Thoracic aorta (tissue), 2 donors: ENCODE measurements at regions not wholly inside any gene's neighbourhood (a gene's known extent, or its start where the extent isn't known, plus 50 kb on each side); places are given as distances from the start of the nearest gene placed in this dataset.

Experiments used
- ATAC-seq: fragments of 150-250 bp; one replicate; pipeline ENCODE4 v1.8.0; 2017; ENCODE audit warnings: low read depth; ENCODE audit not compliant: insufficient number of reproducible peaks, low FRiP score
- DNase-seq: peaks from one replicate; pipeline ENCODE4 v3.0.0-alpha.2; 2020; ENCODE audit warnings: low spot score
- H3K27ac ChIP-seq, 2 donors: fragments of 200-600 bp; sonication (generic); 1 replicate in 1 of 2; 2 replicates in 1 of 2; pipeline ENCODE4 v1.5.1; 2016; ENCODE audit warnings: mild to moderate bottlenecking in 2 of 2, moderate library complexity in 2 of 2
- H3K27me3 ChIP-seq: fragments of 200-600 bp; sonication (generic); replicated peaks from 2 replicates; pipeline ENCODE4 v1.6.0; 2016; ENCODE audit warnings: mild to moderate bottlenecking; ENCODE audit not compliant: insufficient read depth
- H3K36me3 ChIP-seq: fragments of 200-600 bp; sonication (generic); one replicate; pipeline ENCODE4 v1.5.1; 2016
- H3K4me1 ChIP-seq, 2 donors: fragments of 200-600 bp; sonication (generic); 1 replicate in 1 of 2; 2 replicates in 1 of 2; pipeline versions ENCODE4 v1.5.1 to v1.6.0; 2016; ENCODE audit warnings: low read depth in 2 of 2, mild to moderate bottlenecking in 1 of 2; ENCODE audit not compliant: control insufficient read depth in 1 of 2
- H3K4me3 ChIP-seq: fragments of 200-600 bp; sonication (generic); 2 replicates; pipeline ENCODE4 v1.5.1; 2016; ENCODE audit warnings: mild to moderate bottlenecking
- H3K9me3 ChIP-seq: fragments of 200-600 bp; sonication (generic); 2 replicates; pipeline ENCODE4 v1.5.1; 2016
- TF ChIP-seq, protein P1 (sequence below): fragments of 200-600 bp; sonication (generic); IDR thresholded peaks from one replicate; pipeline ENCODE4 v1.5.1; 2019; ENCODE audit warnings: antibody characterized with exemption

GRCh38 chr15:88403351-88403791, 63.8 kb downstream of the MRPL46 start:
- Histone ChIP-seq H3K4me1 (no peaks in the 10 kb centered on the region), H3K27me3 (no peaks in the 10 kb centered on the region), H3K27ac (no peak overlapping the region), H3K4me3 (no peak overlapping the region), H3K36me3 (no peaks in the 10 kb centered on the region), H3K9me3 (no peaks in the 10 kb centered on the region)
- DNase-seq (no peak), ATAC-seq (no peak)
- TF ChIP-seq, protein P1, sequence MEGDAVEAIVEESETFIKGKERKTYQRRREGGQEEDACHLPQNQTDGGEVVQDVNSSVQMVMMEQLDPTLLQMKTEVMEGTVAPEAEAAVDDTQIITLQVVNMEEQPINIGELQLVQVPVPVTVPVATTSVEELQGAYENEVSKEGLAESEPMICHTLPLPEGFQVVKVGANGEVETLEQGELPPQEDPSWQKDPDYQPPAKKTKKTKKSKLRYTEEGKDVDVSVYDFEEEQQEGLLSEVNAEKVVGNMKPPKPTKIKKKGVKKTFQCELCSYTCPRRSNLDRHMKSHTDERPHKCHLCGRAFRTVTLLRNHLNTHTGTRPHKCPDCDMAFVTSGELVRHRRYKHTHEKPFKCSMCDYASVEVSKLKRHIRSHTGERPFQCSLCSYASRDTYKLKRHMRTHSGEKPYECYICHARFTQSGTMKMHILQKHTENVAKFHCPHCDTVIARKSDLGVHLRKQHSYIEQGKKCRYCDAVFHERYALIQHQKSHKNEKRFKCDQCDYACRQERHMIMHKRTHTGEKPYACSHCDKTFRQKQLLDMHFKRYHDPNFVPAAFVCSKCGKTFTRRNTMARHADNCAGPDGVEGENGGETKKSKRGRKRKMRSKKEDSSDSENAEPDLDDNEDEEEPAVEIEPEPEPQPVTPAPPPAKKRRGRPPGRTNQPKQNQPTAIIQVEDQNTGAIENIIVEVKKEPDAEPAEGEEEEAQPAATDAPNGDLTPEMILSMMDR: no peak

GRCh38 chr15:88401996-88402656, 65.1 kb downstream of the MRPL46 start:
- H3K27me3 ChIP-seq: no peaks in the 10 kb centered on the region
- no peak overlapping the region for H3K4me3 ChIP-seq
- TF ChIP-seq, protein P1: no peak
- no peak overlapping the region for H3K27ac ChIP-seq
- no peaks in the 10 kb centered on the region for H3K9me3 ChIP-seq
- no peaks in the 10 kb centered on the region for H3K4me1 ChIP-seq
- DNase-seq: no peak
- no peak for ATAC-seq
- H3K36me3 ChIP-seq: no peaks in the 10 kb centered on the region

GRCh38 chr15:88401251-88401995, 65.8 kb downstream of the MRPL46 start:
- Histone ChIP-seq H3K36me3 (no peaks in the 10 kb centered on the region), H3K4me3 (no peak overlapping the region), H3K27ac (no peak overlapping the region), H3K9me3 (no peaks in the 10 kb centered on the region), H3K4me1 (no peaks in the 10 kb centered on the region), H3K27me3 (no peaks in the 10 kb centered on the region)
- TF ChIP-seq, protein P1: no peak
- DNase-seq: no peak
- no peak for ATAC-seq

GRCh38 chr15:88400591-88401250, 66.5 kb downstream of the MRPL46 start:
- H3K27ac ChIP-seq: no peak overlapping the region
- DNase-seq: no peak

More at GRCh38 chr15:88400591-88401250, 66.5 kb downstream of the MRPL46 start:
- Histone ChIP-seq H3K36me3 (no peaks in the 10 kb centered on the region), H3K9me3 (no peaks in the 10 kb centered on the region), H3K4me1 (no peaks in the 10 kb centered on the region), H3K4me3 (no peak overlapping the region), H3K27me3 (no peaks in the 10 kb centered on the region)
- no peak for ATAC-seq
- TF ChIP-seq, protein P1: no peak
